Liver (tissue), 8 donors: ENCODE measurements at regions not wholly inside any gene's neighbourhood (a gene's known extent, or its start where the extent isn't known, plus 50 kb on each side); places are given as distances from the start of the nearest gene placed in this dataset.

ENCODE experiments used
- DNase-seq: peaks from one replicate; pipeline ENCODE4 v3.0.0-alpha.2; 2017; ENCODE audit warnings: low spot score
- H3K27ac ChIP-seq, 2 donors: one replicate each; pipeline ENCODE4 v1.7.0; 2013; ENCODE audit warnings: inconsistent platforms in 2 of 2, low read length in 2 of 2, control low read depth in 1 of 2, low read depth in 1 of 2, mild to moderate bottlenecking in 1 of 2
- H3K27me3 ChIP-seq, 4 donors: one replicate each; pipeline versions ENCODE4 v1.6.1 to v1.7.0; 2013; ENCODE audit warnings: low read length in 3 of 4, inconsistent platforms in 1 of 4, mild to moderate bottlenecking in 1 of 4, moderate library complexity in 1 of 4; ENCODE audit not compliant: control insufficient read depth in 4 of 4, insufficient read depth in 4 of 4
- H3K36me3 ChIP-seq, 4 donors: one replicate each; pipeline versions ENCODE4 v1.6.1 to v1.7.0; 2013; ENCODE audit warnings: low read length in 3 of 4, mild to moderate bottlenecking in 3 of 4, low read depth in 1 of 4, moderate library complexity in 1 of 4; ENCODE audit not compliant: control insufficient read depth in 4 of 4, insufficient read depth in 3 of 4
- H3K4me1 ChIP-seq, 4 donors: one replicate each; pipeline versions ENCODE4 v1.6.1 to v1.7.0; 2013; ENCODE audit warnings: low read length in 3 of 4, mild to moderate bottlenecking in 3 of 4, moderate library complexity in 1 of 4; ENCODE audit not compliant: control insufficient read depth in 4 of 4, insufficient read depth in 4 of 4
- H3K4me3 ChIP-seq, 3 donors: one replicate each; pipeline versions ENCODE4 v1.6.1 to v1.7.0; 2013; ENCODE audit warnings: low read length in 3 of 3, control low read depth in 1 of 3, low read depth in 1 of 3, mild to moderate bottlenecking in 1 of 3
- H3K9ac ChIP-seq, 2 donors: one replicate each; pipeline ENCODE4 v1.7.0; 2013; ENCODE audit warnings: low read length in 2 of 2, mild to moderate bottlenecking in 2 of 2, moderate library complexity in 2 of 2, control low read depth in 1 of 2, low read depth in 1 of 2
- H3K9me3 ChIP-seq, 4 donors: one replicate each; pipeline versions ENCODE4 v1.6.1 to v1.7.0; 2013; ENCODE audit warnings: low read length in 3 of 4; ENCODE audit not compliant: control insufficient read depth in 4 of 4
- CTCF ChIP-seq: fragments of 150-350 bp; IDR thresholded peaks from 2 replicates; pipeline ENCODE4 v1.5.1; 2017; ENCODE audit warnings: improper control_type of control experiment, low read depth, low read length; ENCODE audit not compliant: missing input control
- EGR1 ChIP-seq, 2 donors: IDR thresholded peaks; 2 replicates each; pipeline ENCODE4 v1.6.1; 2016 to 2018; ENCODE audit warnings: antibody characterized with exemption in 2 of 2, low read depth in 2 of 2
- FOXA1 ChIP-seq: IDR thresholded peaks from 2 replicates; pipeline ENCODE4 v1.6.1; 2016; ENCODE audit warnings: antibody characterized with exemption
- FOXA2 ChIP-seq: IDR thresholded peaks from 2 replicates; pipeline ENCODE4 v1.6.1; 2016; ENCODE audit warnings: antibody characterized with exemption
- GABPA ChIP-seq, 2 donors: IDR thresholded peaks in 1 of 2; conservative IDR thresholded peaks in 1 of 2; 2 replicates each; pipeline ENCODE4 v1.6.1; 2016; ENCODE audit warnings: antibody characterized with exemption in 2 of 2, mild to moderate bottlenecking in 1 of 2, moderate library complexity in 1 of 2
- HNF4A ChIP-seq, 2 donors: conservative IDR thresholded peaks; 2 replicates each; pipeline ENCODE4 v1.6.1; 2016; ENCODE audit warnings: antibody characterized with exemption in 2 of 2, mild to moderate bottlenecking in 2 of 2
- HNF4G ChIP-seq: IDR thresholded peaks from 2 replicates; pipeline ENCODE4 v1.6.1; 2016; ENCODE audit warnings: antibody characterized with exemption
- MAX ChIP-seq: IDR thresholded peaks from 2 replicates; pipeline ENCODE4 v1.6.1; 2016; ENCODE audit warnings: antibody characterized with exemption
- NR2F2 ChIP-seq: IDR thresholded peaks from 2 replicates; pipeline ENCODE4 v1.6.1; 2016; ENCODE audit warnings: antibody characterized with exemption
- RAD21 ChIP-seq, 2 donors: IDR thresholded peaks; 2 replicates each; pipeline ENCODE4 v1.6.1; 2016; ENCODE audit warnings: antibody characterized with exemption in 2 of 2, mild to moderate bottlenecking in 2 of 2
- REST ChIP-seq: IDR thresholded peaks from 2 replicates; pipeline ENCODE4 v1.6.1; 2016; ENCODE audit warnings: antibody characterized with exemption, mild to moderate bottlenecking
- RXRA ChIP-seq, 2 donors: IDR thresholded peaks; 2 replicates each; pipeline ENCODE4 v1.6.1; 2017 to 2018; ENCODE audit warnings: antibody characterized with exemption in 2 of 2, mild to moderate bottlenecking in 1 of 2
- SP1 ChIP-seq: IDR thresholded peaks from 2 replicates; pipeline ENCODE4 v1.6.1; 2018; ENCODE audit warnings: antibody characterized with exemption, mild to moderate bottlenecking
- TAF1 ChIP-seq: conservative IDR thresholded peaks from 2 replicates; pipeline ENCODE4 v1.6.1; 2016; ENCODE audit warnings: antibody characterized with exemption, mild to moderate bottlenecking
- YY1 ChIP-seq: IDR thresholded peaks from 2 replicates; pipeline ENCODE4 v1.6.1; 2016; ENCODE audit warnings: antibody characterized with exemption, mild to moderate bottlenecking
- ZBTB33 ChIP-seq: IDR thresholded peaks from 2 replicates; pipeline ENCODE4 v1.6.1; 2016; ENCODE audit warnings: antibody characterized with exemption
- WGBS: extraction: QIAGEN DNeasy Blood & Tissue Kit; methylation state at CpG from one replicate; pipeline ENCODE4 v1.1.7; 2013; 5-methylcytosine and 5-hydroxymethylcytosine counted together
- donor health status: healthy.
- donor health status: healthy.
- donor health status: healthy.
- donor health status: healthy.
- donor health status: healthy.

- no peak overlapping the region for H3K4me3 ChIP-seq
- WGBS = 25% methylated on average over 3 of the region's 3 CpGs
- TF ChIP-seq SP1 (no peak), CTCF (no peak), RAD21 (IDR thresholded peaks at IDR 0.05) (no peak), FOXA2 (no peak), GABPA (IDR thresholded peaks at IDR 0.05 in 1 of 2, conservative IDR thresholded peaks at IDR 0.05 in 1 of 2) (no peak), MAX (no peak), YY1 (no peak), HNF4A (conservative IDR thresholded peaks at IDR 0.05) (no peak)
Measured at GRCh38 chr3:117603097-117603496, 893.5 kb downstream of the TUSC7 start.

GRCh38 chr3:117606866-117607265 lies 897.3 kb downstream of the TUSC7 start:
- peaks cover 0 to 6% (median 0%) of the 10 kb centered on the region in 4 donors for H3K27me3 ChIP-seq
- H3K9me3 ChIP-seq = no peaks in the 10 kb centered on the region
- 46% methylated on average over 2 of the region's 2 CpGs for WGBS
- H3K36me3 ChIP-seq = no peaks in the 10 kb centered on the region
- H3K4me1 ChIP-seq = no peaks in the 10 kb centered on the region
- no peak for TF ChIP-seq YY1
- no peak for DNase-seq
- no peak overlapping the region for H3K9ac ChIP-seq
- H3K4me3 ChIP-seq = no peak overlapping the region
- no peak overlapping the region for H3K27ac ChIP-seq

More at GRCh38 chr3:117603097-117603496, 893.5 kb downstream of the TUSC7 start:
- peaks cover 0 to 10% (median 0%) of the 10 kb centered on the region in 4 donors for H3K27me3 ChIP-seq
- H3K9ac ChIP-seq = no peak overlapping the region
- no peaks in the 10 kb centered on the region for H3K4me1 ChIP-seq
- H3K27ac ChIP-seq = no peak overlapping the region
- no peaks in the 10 kb centered on the region for H3K9me3 ChIP-seq
- no peaks in the 10 kb centered on the region for H3K36me3 ChIP-seq
- no peak for DNase-seq

- Histone ChIP-seq H3K27me3 (peaks cover 0 to 6% (median 0%) of the 10 kb centered on the region in 4 donors), H3K9me3 (no peaks in the 10 kb centered on the region), H3K4me3 (no peak overlapping the region), H3K4me1 (no peaks in the 10 kb centered on the region), H3K27ac (no peak overlapping the region), H3K36me3 (no peaks in the 10 kb centered on the region), H3K9ac (no peak overlapping the region)
- 44% methylated on average over 4 of the region's 4 CpGs for WGBS
- DNase-seq = no peak
- TF ChIP-seq MAX (no peak), TAF1 (no peak), NR2F2 (no peak), CTCF (no peak), ZBTB33 (no peak), RXRA (IDR thresholded peaks at IDR 0.05) (no peak), FOXA1 (no peak), GABPA (IDR thresholded peaks at IDR 0.05 in 1 of 2, conservative IDR thresholded peaks at IDR 0.05 in 1 of 2) (no peak), EGR1 (IDR thresholded peaks at IDR 0.05; ENCODE audit: low read depth in 2 of 2) (no peak), RAD21 (IDR thresholded peaks at IDR 0.05) (no peak), SP1 (no peak), YY1 (no peak), REST (no peak), HNF4G (no peak)
Measured at GRCh38 chr3:117609330-117609729, 899.8 kb downstream of the TUSC7 start.
